RWPE1 (cell line): ENCODE measurements at regions not wholly inside any gene's neighbourhood (a gene's known extent, or its start where the extent isn't known, plus 50 kb on each side); places are given as distances from the start of the nearest gene placed in this dataset.

Experiments
- CTCF ChIA-PET: fragments of 350-600 bp; sonication (Branson Sonifier 250); formaldehyde crosslinking; extraction: SDS; loops from one replicate; lab custom pipeline; 2021; lab: Yijun Ruan, JAX
- POLR2A ChIA-PET: fragments of 400-600 bp; formaldehyde crosslinking; extraction: SDS; loops from one replicate; lab custom pipeline; 2020; ENCODE audit warnings: antibody characterized with exemption; ENCODE audit not compliant: low non-redundant PET; lab: Yijun Ruan, JAX
- DNase-seq: peaks from one replicate; pipeline ENCODE4 v3.0.0; 2012; ENCODE audit warnings: low spot score
- H3K27ac ChIP-seq: fragments of 450-650 bp; 2 replicates; pipeline ENCODE4 v1.5.1; 2017
- TF ChIP-seq, protein P1 (sequence below): fragments of 450-650 bp; conservative IDR thresholded peaks from 2 replicates; pipeline ENCODE4 v1.5.1; 2017; ENCODE audit warnings: low read depth, mild to moderate bottlenecking

DNA sequence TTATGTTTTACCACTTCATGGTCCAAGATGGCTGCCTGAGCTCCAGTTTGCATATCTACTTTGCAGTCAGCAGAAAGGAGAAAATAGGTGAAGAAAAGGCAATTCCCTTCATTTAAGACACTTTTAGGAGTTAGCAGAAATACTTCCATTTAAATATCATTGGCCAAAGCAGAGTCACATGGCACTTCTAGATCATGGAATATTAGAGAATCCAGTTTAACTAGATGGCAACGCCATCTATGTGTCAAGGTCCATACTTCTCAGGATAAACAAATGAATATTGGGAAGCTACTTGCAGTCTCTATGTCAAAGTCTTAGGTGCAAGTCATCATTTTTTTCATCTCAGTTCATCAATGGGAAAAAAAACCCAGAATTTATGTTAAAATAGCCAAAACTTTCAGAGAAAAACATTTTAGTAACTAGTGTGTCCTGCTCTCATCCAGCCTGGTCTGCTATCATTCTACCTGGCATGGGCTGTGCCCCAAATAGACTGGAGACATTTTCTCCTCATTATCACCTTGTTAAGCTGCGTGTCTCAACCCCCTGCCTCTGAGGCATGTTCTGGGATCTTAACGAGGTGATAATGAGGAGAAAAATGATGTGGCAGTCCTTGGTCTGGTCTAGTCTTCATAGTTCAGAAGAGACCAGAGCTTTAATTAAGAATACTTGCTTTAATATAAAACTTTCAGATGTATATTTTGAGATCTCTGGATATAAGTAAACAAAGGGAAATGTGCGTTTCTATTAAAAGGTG, 227.3 kb downstream of the TBX18 start:
- ChIA-PET CTCF (interaction anchor here (0.7 kb wide), 1 partner anchor 246 kb away, joined by 3 read pairs; no protein-coding TSS in a partner anchor), POLR2A (no interaction called here)
- H3K27ac ChIP-seq, result no peak overlapping the region
- no peak for DNase-seq
- TF ChIP-seq, protein P1, sequence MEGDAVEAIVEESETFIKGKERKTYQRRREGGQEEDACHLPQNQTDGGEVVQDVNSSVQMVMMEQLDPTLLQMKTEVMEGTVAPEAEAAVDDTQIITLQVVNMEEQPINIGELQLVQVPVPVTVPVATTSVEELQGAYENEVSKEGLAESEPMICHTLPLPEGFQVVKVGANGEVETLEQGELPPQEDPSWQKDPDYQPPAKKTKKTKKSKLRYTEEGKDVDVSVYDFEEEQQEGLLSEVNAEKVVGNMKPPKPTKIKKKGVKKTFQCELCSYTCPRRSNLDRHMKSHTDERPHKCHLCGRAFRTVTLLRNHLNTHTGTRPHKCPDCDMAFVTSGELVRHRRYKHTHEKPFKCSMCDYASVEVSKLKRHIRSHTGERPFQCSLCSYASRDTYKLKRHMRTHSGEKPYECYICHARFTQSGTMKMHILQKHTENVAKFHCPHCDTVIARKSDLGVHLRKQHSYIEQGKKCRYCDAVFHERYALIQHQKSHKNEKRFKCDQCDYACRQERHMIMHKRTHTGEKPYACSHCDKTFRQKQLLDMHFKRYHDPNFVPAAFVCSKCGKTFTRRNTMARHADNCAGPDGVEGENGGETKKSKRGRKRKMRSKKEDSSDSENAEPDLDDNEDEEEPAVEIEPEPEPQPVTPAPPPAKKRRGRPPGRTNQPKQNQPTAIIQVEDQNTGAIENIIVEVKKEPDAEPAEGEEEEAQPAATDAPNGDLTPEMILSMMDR, result no peak

DNA sequence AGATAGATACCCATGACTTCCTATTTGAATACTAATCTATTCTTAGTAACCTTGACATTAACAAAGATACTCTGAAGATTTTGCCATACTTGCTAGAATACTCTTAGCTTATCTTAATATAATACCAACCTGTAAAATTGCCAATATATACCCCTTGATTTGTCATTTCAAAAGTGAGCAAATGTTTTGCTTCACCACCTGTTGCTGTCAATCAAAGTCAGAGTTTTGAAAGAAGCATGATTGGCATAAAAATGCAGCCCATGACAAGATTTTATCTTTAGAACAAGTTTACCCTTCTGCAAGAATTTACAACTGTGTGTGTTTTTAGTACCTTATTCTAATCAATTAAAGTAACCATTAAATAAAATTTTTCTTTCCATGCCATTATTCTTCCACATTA, 236.2 kb downstream of the TBX18 start:
- CTCF ChIA-PET, result interaction anchor here (0.6 kb wide), 2 partner anchors 37 to 1149 kb away, joined by 3 read pairs; no protein-coding TSS in a partner anchor
- no peak overlapping the region for H3K27ac ChIP-seq
- TF ChIP-seq, protein P1, result no peak
- POLR2A ChIA-PET, result no interaction called here
- no peak for DNase-seq

DNA sequence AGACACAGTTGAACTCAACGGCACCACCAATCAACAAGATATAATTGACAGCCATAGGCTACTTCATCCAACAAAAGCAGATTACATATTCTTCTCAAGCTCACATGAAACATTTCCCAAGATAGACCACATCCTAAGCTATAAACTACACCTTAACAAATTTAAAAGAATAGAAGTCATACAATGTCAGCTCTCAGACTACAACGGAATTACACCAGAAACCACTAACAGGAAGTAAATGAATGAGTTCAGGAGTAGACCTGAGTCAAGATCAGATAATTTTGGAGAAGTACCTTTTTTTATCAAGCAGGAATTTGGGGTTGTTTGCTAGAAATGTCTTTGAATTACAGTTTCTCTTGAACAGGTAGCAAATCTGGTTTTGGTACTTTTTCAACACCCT, 237.8 kb downstream of the TBX18 start:
- DNase-seq, result no peak
- ChIA-PET CTCF (no interaction called here), POLR2A (no interaction called here)
- no peak overlapping the region for H3K27ac ChIP-seq
- TF ChIP-seq, protein P1, result no peak

DNA sequence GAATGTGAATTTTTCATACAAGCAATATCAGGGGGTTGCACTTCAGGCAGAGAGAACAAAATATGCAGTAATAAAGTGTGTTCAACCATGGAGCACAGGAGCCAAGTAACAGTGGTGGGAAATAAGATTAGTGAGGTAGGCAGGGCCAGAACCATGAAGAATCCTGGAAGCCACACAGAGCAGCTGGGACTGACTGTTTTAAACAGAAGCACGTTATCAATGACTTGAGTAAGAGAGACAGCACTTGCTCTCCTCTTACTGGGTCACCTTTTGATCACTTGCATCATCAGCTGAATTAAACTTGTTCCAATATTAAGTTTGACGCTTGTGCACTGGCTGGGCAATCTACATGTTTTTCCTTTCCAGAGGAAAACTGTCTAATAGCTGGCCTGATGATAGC, 238.5 kb downstream of the TBX18 start:
- ChIA-PET CTCF (no interaction called here), POLR2A (no interaction called here)
- no peak for DNase-seq
- no peak overlapping the region for H3K27ac ChIP-seq
- TF ChIP-seq, protein P1, result no peak

DNA sequence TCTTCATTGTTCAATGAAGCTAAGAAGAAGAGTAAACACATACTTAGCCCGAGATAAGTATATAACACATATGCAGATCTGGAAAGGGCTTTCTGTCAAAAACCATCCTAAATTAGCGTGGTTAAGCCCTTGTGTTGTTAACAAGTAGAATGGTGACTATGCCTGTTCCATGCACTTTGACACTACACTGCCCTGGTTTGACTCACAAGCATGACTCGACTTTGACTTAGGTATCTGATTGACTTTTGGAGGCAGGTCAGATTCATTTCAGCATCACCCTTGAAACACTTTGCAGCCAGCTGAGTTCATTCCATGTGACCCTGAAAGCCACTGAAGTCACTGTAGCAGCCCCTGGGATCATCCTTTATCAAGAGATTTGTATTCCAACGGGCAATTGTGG, 239.8 kb downstream of the TBX18 start:
- TF ChIP-seq, protein P1, result no peak
- CTCF ChIA-PET, result no interaction called here
- no peak for DNase-seq
- POLR2A ChIA-PET, result no interaction called here
- no peak overlapping the region for H3K27ac ChIP-seq

DNA sequence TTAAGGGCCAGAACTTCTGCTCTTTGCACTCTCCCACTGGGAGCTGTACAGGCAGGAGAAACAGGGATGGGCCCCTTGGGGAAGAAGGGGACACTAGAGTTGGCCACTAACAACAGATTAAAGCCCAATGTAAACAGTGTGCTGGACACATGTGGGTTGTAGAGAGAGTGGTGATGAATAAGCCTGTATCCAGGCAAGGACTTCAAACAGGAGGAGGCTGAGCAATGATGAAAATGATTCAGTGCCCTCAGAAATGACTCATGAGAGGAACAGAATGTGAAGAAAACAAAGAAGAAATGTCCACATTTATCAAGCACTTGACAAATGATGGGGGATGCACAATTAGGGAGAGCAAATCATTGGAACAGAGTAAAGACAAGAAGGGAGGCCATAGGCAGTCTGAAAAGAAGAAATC, 242.3 kb downstream of the TBX18 start:
- peak; percentile 66 for DNase-seq
- POLR2A ChIA-PET, result no interaction called here
- no peak overlapping the region for H3K27ac ChIP-seq
- TF ChIP-seq, protein P1, result no peak
- CTCF ChIA-PET, result no interaction called here
